GM10266 (cell line): ENCODE measurements at regions not wholly inside any gene's neighbourhood (a gene's known extent, or its start where the extent isn't known, plus 50 kb on each side); places are given as distances from the start of the nearest gene placed in this dataset.
A peak's percentile ranks its signal among the peaks of the same experiment; 100 is the strongest.
"Not testable (repeated sequence)": the region's sequence is repeated elsewhere in the genome, so short reads cannot be mapped to it uniquely, and the experiment has no call there.

Experiments
- DNase-seq: peaks from one replicate; pipeline ENCODE4 v3.0.0; 2012; ENCODE audit errors: extremely low spot score
- CTCF ChIP-seq: IDR thresholded peaks from 2 replicates; pipeline ENCODE4 v1.5.1; 2012; ENCODE audit warnings: mild to moderate bottlenecking, low read depth; ENCODE audit not compliant: control insufficient read depth, insufficient read depth; ENCODE audit errors: missing control alignments

GRCh38 chr3:90076136-90076535 is 968.7 kb downstream of the EPHA3 start:
- no peak for DNase-seq
- no peak for TF ChIP-seq CTCF

- DNase-seq, result no peak
- no peak for TF ChIP-seq CTCF
Measured at GRCh38 chr3:90080988-90081387, 973.6 kb downstream of the EPHA3 start.

DNA sequence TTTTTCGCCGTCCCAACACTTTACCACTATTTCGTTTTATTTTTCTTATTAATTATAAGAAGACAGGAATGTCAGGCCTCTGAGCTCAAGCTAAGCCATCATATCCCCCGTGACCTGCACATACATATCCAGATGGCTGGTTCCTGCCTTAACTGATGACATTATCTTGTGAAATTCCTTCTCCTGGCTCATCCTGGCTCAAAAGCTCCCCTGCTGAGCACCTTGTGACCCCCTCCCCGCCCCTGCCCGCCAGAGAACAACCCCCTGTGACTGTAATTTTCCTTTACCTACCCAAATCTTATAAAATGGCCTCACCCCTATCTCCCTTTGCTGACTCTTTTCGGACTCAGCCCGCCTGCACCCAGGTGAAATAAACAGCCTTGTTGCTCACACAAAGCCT is 978.9 kb downstream of the EPHA3 start:
- DNase-seq, result not testable (repeated sequence)

- no peak for DNase-seq
- no peak for TF ChIP-seq CTCF
Measured at GRCh38 chr3:90087703-90088102, 980.3 kb downstream of the EPHA3 start.

- no peak for TF ChIP-seq CTCF
- DNase-seq, result no peak
Measured at GRCh38 chr3:90091549-90091948, 984.1 kb downstream of the EPHA3 start.

DNA sequence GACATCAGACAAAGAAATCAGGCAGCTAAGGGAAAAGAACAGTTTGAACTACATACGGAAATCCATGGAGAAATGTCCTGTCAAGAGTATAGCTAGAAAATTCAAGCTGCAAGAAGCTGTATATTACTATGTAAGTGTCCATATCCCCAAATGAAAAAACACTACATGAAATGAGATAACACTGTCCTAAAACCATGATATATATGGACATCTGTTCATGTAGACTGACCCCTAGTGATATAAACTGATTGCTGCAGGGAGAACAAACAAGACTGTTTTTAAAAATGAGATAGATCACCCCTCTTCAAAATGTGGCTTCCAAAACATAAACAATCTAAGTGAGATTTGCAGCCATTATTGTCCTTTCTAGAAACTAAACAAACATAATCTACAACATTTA is 985.6 kb downstream of the EPHA3 start:
- peak; percentile 43 for TF ChIP-seq CTCF
- DNase-seq, result peak; percentile 7

- no peak for TF ChIP-seq CTCF
Measured at GRCh38 chr3:90095811-90096210, 988.4 kb downstream of the EPHA3 start.

GRCh38 chr3:90099493-90099892 is 992.1 kb downstream of the EPHA3 start:
- TF ChIP-seq CTCF, result no peak
- DNase-seq, result no peak

More at GRCh38 chr3:90095811-90096210, 988.4 kb downstream of the EPHA3 start:
- DNase-seq, result no peak
